Spinal cord (tissue), 9 donors: ENCODE measurements at regions not wholly inside any gene's neighbourhood (a gene's known extent, or its start where the extent isn't known, plus 50 kb on each side); places are given as distances from the start of the nearest gene placed in this dataset.

ENCODE experiments used
- DNase-seq, 6 donors: peaks; one replicate each; pipeline versions ENCODE4 v3.0.0 to v3.0.0-alpha.2; 2013 to 2015; ENCODE audit warnings: low spot score in 6 of 6, low read depth in 4 of 6
- H3K27ac ChIP-seq: one replicate; pipeline ENCODE4 v1.5.1; 2013; ENCODE audit warnings: low read depth, low read length, control low read depth
- H3K27me3 ChIP-seq: one replicate; pipeline ENCODE4 v1.6.1; 2013; ENCODE audit warnings: low read length; ENCODE audit not compliant: control insufficient read depth, insufficient read depth
- H3K36me3 ChIP-seq: one replicate; pipeline ENCODE4 v1.6.1; 2013; ENCODE audit warnings: low read length; ENCODE audit not compliant: control insufficient read depth, insufficient read depth
- H3K4me1 ChIP-seq: one replicate; pipeline ENCODE4 v1.6.1; 2013; ENCODE audit warnings: low read length; ENCODE audit not compliant: control insufficient read depth, insufficient read depth
- H3K4me3 ChIP-seq: one replicate; pipeline ENCODE4 v1.5.1; 2013; ENCODE audit warnings: low read depth, low read length, control low read depth
- H3K9me3 ChIP-seq: one replicate; pipeline ENCODE4 v1.6.1; 2013; ENCODE audit warnings: low read length; ENCODE audit not compliant: control insufficient read depth, insufficient read depth
- WGBS: methylation state at CpG from one replicate; pipeline ENCODE4 v1.1.5; 2013; ENCODE audit warnings: missing lambda C conversion rate; ENCODE audit not compliant: insufficient coverage; 5-methylcytosine and 5-hydroxymethylcytosine counted together
- donor health status: healthy.

DNA sequence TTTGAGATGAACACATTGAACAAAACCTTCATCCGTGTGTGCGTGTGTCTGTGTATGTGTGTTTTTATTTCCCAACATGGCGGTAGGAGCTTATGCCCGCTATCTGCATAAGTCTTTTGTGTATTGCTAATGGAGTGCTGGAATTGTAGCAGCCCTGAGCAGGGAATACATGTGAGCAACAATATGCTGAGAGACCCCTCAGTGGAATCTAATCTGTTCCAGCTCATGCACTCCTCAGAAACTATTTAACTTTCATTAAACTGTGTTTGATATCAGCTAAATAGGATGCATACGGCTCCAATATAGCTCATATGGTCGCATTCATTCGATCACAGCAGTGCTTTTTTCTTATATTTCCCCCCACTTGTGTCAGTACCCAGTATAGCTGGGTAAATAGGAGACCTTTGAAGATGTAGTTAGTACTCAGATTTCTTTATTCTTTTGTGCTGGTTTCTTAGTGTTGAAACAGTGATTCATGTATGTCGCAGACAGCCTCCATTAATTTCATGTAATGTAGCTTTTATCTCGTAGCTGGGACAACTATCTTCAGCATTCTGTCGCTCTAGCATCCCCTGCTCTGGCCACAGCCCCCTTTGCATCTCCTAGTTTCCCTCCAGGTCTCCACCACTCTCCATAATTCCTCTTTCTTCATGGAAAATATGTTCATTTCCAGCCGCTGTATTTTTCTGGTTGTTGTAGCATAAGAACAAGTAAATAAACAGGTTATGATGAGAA, 891.2 kb downstream of the BCL11A start:
- H3K27ac ChIP-seq = no peak overlapping the region
- WGBS = 71% methylated on average over 5 of the region's 11 CpGs
- peaks cover 5% of the 10 kb centered on the region for H3K4me1 ChIP-seq
- no peaks in the 10 kb centered on the region for H3K27me3 ChIP-seq
- no peak overlapping the region for H3K4me3 ChIP-seq
- DNase-seq = peak in 2 of 6 donors; percentile 56 to 93
- H3K9me3 ChIP-seq = no peaks in the 10 kb centered on the region
- no peaks in the 10 kb centered on the region for H3K36me3 ChIP-seq

DNA sequence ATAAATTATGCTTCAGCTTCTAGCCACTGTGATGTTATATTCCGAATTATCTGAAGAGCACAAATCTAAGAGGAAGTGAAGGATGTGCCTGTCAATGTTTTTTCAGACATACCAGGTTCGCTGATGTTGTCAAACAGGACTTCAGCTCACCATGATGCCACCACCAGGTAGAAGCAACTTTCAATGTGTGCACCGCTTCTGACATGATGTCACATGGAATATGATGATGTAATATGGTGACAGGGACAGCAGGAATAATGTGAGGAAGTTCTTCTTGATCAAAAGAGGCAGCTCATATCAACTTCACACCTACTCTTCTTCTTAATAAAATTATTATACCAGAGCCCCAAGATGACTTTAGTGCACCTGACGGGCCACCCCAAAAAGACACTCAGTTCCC, 893.2 kb downstream of the BCL11A start:
- H3K36me3 ChIP-seq = no peaks in the 10 kb centered on the region
- no peak overlapping the region for H3K4me3 ChIP-seq
- peaks cover 5% of the 10 kb centered on the region for H3K4me1 ChIP-seq
- H3K27me3 ChIP-seq = no peaks in the 10 kb centered on the region
- H3K27ac ChIP-seq = no peak overlapping the region
- DNase-seq = no peak
- 90% methylated on average over 2 of the region's 4 CpGs for WGBS
- no peaks in the 10 kb centered on the region for H3K9me3 ChIP-seq

DNA sequence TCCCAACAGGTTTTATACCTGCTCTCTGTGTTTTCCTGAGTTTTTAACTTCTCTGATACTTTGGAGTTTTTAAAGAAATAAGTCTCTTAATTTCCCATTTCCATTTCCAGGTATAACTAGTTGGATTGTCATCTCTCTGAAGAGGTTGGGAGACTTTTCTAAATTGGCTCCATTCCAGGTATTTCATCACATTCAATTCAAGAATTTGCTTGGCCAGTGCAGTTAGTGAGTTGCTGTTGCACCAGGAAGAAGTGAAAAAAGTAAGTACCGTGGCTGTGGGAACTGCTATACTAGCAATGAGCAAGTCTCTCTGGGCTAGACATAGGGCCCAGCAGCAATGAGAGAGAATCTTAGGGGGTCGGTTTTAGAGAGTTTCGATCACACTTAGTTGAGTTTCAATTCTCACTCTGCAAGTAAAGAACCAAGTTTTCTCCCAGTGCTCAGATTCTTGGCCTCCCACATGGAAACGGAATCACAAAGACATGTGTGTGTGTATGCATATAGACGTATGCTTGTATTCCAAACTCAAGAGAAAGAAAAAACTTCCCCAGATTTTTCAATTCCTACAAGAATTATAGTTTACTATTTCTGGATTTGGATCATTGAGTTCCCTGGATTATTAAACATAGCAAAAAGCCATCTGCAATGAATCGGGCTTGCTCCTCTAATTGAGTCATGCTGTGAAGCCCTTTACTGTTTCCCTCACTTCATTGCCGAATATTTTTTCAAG, 894.4 kb downstream of the BCL11A start:
- no peaks in the 10 kb centered on the region for H3K27me3 ChIP-seq
- no peaks in the 10 kb centered on the region for H3K9me3 ChIP-seq
- H3K4me3 ChIP-seq = no peak overlapping the region
- 83% methylated on average over 1 of the region's 7 CpGs for WGBS
- H3K27ac ChIP-seq = no peak overlapping the region
- H3K4me1 ChIP-seq = no peaks in the 10 kb centered on the region
- DNase-seq = peak in 2 of 6 donors; percentile 17 to 43
- H3K36me3 ChIP-seq = no peaks in the 10 kb centered on the region

DNA sequence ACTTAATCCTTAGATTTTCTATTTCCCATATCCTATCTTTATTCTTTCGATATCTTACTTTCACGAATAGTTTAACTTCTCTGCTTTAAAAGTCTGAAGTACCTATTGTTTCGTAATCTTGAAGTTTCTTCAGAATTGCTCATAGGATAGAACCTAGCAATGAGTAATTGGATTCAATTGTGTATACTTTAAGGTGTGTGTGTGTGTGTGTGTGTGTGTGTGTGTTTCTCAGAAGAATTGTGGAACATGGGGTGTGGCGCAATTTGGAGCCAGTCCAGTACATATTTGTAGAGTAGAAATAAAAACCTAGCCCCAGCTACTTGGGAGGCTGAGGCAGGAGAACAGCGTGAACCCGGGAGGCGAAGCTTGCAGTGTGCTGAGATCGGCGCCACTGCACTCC, 897.6 kb downstream of the BCL11A start:
- no peaks in the 10 kb centered on the region for H3K4me1 ChIP-seq
- no peaks in the 10 kb centered on the region for H3K36me3 ChIP-seq
- no peak overlapping the region for H3K27ac ChIP-seq
- H3K9me3 ChIP-seq = no peaks in the 10 kb centered on the region
- H3K27me3 ChIP-seq = no peaks in the 10 kb centered on the region
- H3K4me3 ChIP-seq = no peak overlapping the region
- no peak for DNase-seq
- WGBS = 85% methylated on average over 4 of the region's 9 CpGs

DNA sequence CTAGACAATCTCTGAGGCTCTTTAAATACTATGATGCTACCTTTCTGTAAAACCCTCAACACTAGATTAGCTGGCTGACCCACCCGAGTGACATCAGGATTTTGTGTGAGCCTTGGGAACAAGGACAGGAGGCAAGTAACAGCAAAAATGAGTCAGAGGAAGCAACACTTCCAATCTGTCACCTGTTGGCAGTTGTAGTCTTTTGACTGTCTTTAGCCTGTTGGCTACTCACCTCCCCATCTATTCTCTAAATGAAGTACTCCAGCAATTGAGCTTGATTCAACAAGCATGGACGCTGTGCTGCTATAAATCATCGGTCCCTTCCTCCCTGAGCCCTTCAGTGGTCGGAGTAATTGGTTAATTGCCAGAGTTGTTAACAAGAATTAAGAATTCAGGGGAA, 898.7 kb downstream of the BCL11A start:
- no peak overlapping the region for H3K27ac ChIP-seq
- peak in 2 of 6 donors; percentile 28 to 38 for DNase-seq

DNA sequence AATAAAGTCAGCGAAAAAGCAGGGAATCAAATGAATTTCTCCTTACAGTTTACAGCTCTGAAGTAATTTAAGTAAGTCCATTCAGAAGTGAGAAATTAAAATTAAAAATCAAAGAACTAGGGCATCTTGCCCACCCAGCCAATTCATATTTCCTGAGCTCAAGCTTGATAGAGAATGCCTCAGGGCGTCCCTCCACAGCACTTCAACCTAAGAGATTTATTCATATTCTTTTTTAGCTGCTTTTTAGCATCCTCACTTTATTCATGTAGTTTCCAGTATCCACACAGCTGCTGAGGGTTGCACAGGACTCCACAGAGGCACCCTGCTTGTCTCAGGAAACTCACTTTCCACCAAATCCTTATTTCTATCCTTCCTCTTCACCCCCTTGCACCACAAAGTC, 900.3 kb downstream of the BCL11A start:
- Histone ChIP-seq H3K4me3 (no peak overlapping the region), H3K27ac (no peak overlapping the region), H3K27me3 (no peaks in the 10 kb centered on the region), H3K4me1 (no peaks in the 10 kb centered on the region), H3K36me3 (no peaks in the 10 kb centered on the region), H3K9me3 (no peaks in the 10 kb centered on the region)
- 88% methylated on average over 1 of the region's 2 CpGs for WGBS
- no peak for DNase-seq

More for the DNA sequence above, 898.7 kb downstream of the BCL11A start:
- 60% methylated on average over 1 of the region's 4 CpGs for WGBS
- H3K27me3 ChIP-seq = no peaks in the 10 kb centered on the region
- H3K4me3 ChIP-seq = no peak overlapping the region
- H3K36me3 ChIP-seq = no peaks in the 10 kb centered on the region
- no peaks in the 10 kb centered on the region for H3K9me3 ChIP-seq
- H3K4me1 ChIP-seq = no peaks in the 10 kb centered on the region

DNA sequence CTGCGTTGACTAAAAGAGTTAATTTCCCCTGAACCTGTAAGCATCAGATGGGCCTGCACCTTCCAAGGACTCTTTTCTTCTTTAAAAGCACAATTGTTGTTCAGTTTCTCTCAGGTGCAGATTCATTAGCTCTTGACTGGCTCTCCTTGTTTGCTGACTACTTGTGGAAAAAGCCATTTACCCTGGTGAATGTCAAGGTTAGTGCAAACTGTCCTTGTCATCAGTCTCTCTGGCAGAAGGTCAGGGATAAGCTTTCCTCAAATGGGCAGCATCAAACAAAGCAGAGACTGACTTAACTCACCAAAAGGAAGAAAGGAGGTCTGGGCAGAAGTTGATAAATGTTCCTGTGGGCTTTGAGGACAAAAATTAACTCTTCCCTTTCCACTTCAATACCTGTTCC, 922.7 kb downstream of the BCL11A start:
- Histone ChIP-seq H3K27ac (no peak overlapping the region), H3K4me3 (no peak overlapping the region), H3K27me3 (no peaks in the 10 kb centered on the region), H3K36me3 (no peaks in the 10 kb centered on the region), H3K4me1 (no peaks in the 10 kb centered on the region), H3K9me3 (no peaks in the 10 kb centered on the region)
- 67% methylated on average over 1 of the region's 1 CpG for WGBS
- no peak for DNase-seq

DNA sequence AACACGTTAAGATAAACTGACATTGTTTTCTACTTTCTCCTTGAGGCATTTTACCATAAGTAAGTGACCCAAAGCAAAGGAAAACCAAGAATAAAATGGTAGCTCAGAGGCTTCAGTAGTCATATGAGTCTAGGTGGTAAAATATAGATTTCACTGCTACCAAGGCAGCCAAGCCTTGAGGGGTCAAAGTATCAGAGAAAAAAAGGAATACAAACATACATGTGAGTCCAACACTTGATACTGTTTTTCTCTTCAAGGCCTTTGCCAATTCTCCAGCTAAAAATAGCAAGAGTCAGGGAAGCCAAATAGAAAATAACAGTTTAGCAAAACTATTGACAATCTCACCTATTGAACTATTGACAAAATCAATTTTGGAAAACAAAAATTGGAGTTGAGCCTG, 925.9 kb downstream of the BCL11A start:
- H3K27ac ChIP-seq = no peak overlapping the region
- no CpG with 5 or more reads among the region's 1 CpG for WGBS

DNA sequence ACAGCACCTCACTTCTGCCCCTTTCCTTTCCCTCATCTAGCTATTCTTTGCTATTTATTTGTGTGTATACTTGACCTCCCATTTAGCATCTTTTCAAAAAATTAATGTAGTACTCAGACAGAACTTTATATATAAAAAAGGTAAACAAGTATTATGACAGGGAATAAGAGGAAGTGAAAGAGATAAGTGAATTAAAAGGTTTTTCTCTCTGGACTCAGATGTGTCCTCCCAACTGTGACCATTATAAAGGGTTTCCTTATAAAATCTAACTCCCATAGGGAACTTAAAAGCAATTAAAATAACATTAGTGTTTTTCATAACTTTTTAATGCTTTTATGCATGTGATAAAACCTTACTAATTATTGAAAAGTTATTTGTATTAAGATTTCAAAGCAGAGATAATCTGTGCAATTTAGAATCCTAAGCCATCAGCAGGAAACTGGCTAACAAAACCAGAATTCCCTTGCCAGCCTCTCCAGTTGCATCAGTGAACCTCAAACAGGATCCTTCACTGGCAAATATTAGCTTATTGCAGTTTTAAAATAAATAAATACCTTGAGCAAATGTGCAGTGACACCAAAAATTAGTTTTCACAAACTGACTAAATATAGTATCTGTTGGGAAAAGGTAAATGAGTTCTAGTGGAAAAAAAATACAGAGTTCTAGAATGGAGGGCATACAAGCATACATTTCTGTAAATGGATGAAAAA, 930.7 kb downstream of the BCL11A start:
- Histone ChIP-seq H3K27ac (no peak overlapping the region), H3K27me3 (no peaks in the 10 kb centered on the region), H3K9me3 (no peaks in the 10 kb centered on the region), H3K4me1 (no peaks in the 10 kb centered on the region), H3K4me3 (no peak overlapping the region), H3K36me3 (no peaks in the 10 kb centered on the region)
- DNase-seq = peak in 1 of 6 donors; percentile 7

More for the DNA sequence above, 925.9 kb downstream of the BCL11A start:
- Histone ChIP-seq H3K4me3 (no peak overlapping the region), H3K4me1 (no peaks in the 10 kb centered on the region), H3K9me3 (no peaks in the 10 kb centered on the region), H3K27me3 (no peaks in the 10 kb centered on the region), H3K36me3 (no peaks in the 10 kb centered on the region)
- DNase-seq = no peak
